ENCODE measurements at regions not wholly inside any gene's neighbourhood (a gene's known extent, or its start where the extent isn't known, plus 50 kb on each side); places are given as distances from the start of the nearest gene placed in this dataset.

DNA sequence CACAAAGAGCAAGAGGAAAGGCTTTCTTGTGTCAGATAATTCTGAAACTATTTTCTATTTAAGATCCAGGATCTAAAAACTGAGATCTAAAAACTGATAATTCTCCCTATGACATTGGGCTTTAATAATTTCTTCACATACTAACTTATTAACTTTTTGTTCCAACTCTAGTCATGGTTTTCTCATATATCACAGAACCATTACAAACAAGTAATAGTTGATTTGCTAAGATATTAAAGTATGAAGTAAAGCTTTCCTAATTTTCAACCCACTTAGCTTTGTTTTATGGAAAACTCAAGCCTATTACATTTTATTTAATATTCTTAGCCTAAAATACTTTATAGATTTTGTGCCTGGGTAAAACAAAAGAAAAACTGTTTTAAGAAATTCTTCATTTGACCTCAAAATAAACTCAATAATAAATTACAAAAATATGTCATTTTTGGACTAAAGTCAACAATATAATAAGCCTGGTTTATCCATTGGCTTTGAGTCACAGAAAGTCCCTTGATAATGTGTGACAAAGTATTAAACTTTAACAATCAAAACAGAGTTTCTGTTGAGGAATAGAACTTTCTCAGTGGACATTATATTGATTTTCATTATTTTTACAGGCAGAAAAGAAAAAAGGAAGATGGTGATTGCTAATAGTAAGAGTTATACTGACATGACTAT is 1142.9 kb upstream of the SORCS1 start:
- TF ChIP-seq, protein P1, sequence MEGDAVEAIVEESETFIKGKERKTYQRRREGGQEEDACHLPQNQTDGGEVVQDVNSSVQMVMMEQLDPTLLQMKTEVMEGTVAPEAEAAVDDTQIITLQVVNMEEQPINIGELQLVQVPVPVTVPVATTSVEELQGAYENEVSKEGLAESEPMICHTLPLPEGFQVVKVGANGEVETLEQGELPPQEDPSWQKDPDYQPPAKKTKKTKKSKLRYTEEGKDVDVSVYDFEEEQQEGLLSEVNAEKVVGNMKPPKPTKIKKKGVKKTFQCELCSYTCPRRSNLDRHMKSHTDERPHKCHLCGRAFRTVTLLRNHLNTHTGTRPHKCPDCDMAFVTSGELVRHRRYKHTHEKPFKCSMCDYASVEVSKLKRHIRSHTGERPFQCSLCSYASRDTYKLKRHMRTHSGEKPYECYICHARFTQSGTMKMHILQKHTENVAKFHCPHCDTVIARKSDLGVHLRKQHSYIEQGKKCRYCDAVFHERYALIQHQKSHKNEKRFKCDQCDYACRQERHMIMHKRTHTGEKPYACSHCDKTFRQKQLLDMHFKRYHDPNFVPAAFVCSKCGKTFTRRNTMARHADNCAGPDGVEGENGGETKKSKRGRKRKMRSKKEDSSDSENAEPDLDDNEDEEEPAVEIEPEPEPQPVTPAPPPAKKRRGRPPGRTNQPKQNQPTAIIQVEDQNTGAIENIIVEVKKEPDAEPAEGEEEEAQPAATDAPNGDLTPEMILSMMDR (IDR thresholded peaks at IDR 0.05; ENCODE audit: poor library complexity), result no peak
- no peak for TF ChIP-seq EZH2phosphoT487 (IDR thresholded peaks at IDR 0.05; ENCODE audit: low read depth, severe bottlenecking, unreplicated experiment)
